HCT116 (cell line): ENCODE measurements at regions not wholly inside any gene's neighbourhood (a gene's known extent, or its start where the extent isn't known, plus 50 kb on each side); places are given as distances from the start of the nearest gene placed in this dataset.

Experiments
- ATAC-seq: fragments of 200-7000 bp; cut with Tn5 transposase; 2 replicates; pipeline ENCODE4 v1.9.1; 2020; ENCODE audit warnings: mild to moderate bottlenecking, moderate library complexity
- BruUV-seq: library from RNA; stranded (reverse); fragments of 400-500 nt; replicated peaks from 2 replicates; lab custom pipeline; 2021; lab: Mats Ljungman, UMichigan
- CTCF ChIA-PET: fragments of 300-600 bp; sonication (Branson Sonifier 250); formaldehyde crosslinking; loops from one replicate; lab custom pipeline; 2021; ENCODE audit warnings: antibody characterized with exemption; lab: Charles Lee
- POLR2A ChIA-PET: fragments of 300-600, 350-600 bp; sonication (Branson Sonifier 250); formaldehyde crosslinking; loops from one replicate; lab custom pipeline; 2021; ENCODE audit warnings: antibody characterized with exemption; lab: Charles Lee
- RAD21 ChIA-PET, 2 experiments: fragments of 300-600 bp; sonication (Branson Sonifier 250); formaldehyde crosslinking; loops; one replicate each; lab custom pipeline; 2023; ENCODE audit warnings: low total read pairs in 2 of 2; ENCODE audit not compliant: uncharacterized antibody in 2 of 2, unreplicated experiment in 2 of 2, low non-redundant PET in 1 of 2; lab: Charles Lee
- DNase-seq: peaks from one replicate; pipeline ENCODE4 v3.0.0-alpha.2; 2010; ENCODE audit warnings: low read depth, low spot score
- H2AFZ ChIP-seq: fragments of 200-600 bp; shearing (Covaris generic), sonication (generic); 2 replicates; pipeline ENCODE4 v1.6.1; 2017; ENCODE audit warnings: low read depth, mixed run types, mixed read lengths, antibody characterized with exemption, low read length; ENCODE audit not compliant: poor library complexity, severe bottlenecking
- H3K27ac ChIP-seq: 2 replicates; pipeline ENCODE4 v1.5.1; 2012; ENCODE audit warnings: low read depth, low read length
- H3K27me3 ChIP-seq: fragments of 200-600 bp; sonication (generic); 2 replicates; pipeline ENCODE4 v1.6.1; 2016; ENCODE audit warnings: mixed run types, low read length, mixed read lengths; ENCODE audit not compliant: insufficient read depth
- H3K36me3 ChIP-seq, 2 experiments: fragments of 200-500 bp in 1 of 2; fragments of 200-600 bp in 1 of 2; sonication (Bioruptor generic) in 1 of 2; sonication (generic) in 1 of 2; 2 replicates each; pipeline versions ENCODE4 v1.5.1 to v1.6.1; 2014 to 2016; ENCODE audit warnings: low read length in 2 of 2, inconsistent platforms in 1 of 2, mixed read lengths in 1 of 2, mixed run types in 1 of 2; ENCODE audit not compliant: insufficient read depth in 2 of 2, control insufficient read depth in 1 of 2
- H3K4me1 ChIP-seq, 2 experiments: fragments of 200-600 bp in 1 of 2; sonication (generic) in 1 of 2; 2 replicates each; pipeline versions ENCODE4 v1.5.1 to v1.6.1; 2012 to 2017; ENCODE audit warnings: low read length in 2 of 2, inconsistent platforms in 1 of 2, mild to moderate bottlenecking in 1 of 2, mixed read lengths in 1 of 2, mixed run types in 1 of 2, moderate library complexity in 1 of 2; ENCODE audit not compliant: insufficient read depth in 2 of 2, control insufficient read depth in 1 of 2
- H3K4me2 ChIP-seq: fragments of 200-600 bp; sonication (generic); 2 replicates; pipeline ENCODE4 v1.6.1; 2017; ENCODE audit warnings: mixed run types, low read length, mixed read lengths
- H3K4me3 ChIP-seq, 2 experiments: fragments of 200-600 bp in 1 of 2; sonication (generic) in 1 of 2; replicated peaks in 1 of 2; 2 replicates each; pipeline ENCODE4 v1.5.1; 2011 to 2016; ENCODE audit warnings: low read length in 2 of 2, control low read depth in 1 of 2, low read depth in 1 of 2, mild to moderate bottlenecking in 1 of 2, mixed read lengths in 1 of 2, mixed run types in 1 of 2
- H3K79me2 ChIP-seq: fragments of 200-600 bp; sonication (generic); 2 replicates; pipeline ENCODE4 v1.6.1; 2017; ENCODE audit warnings: mild to moderate bottlenecking, mixed run types, low read length, moderate library complexity, mixed read lengths; ENCODE audit not compliant: insufficient read depth
- H3K9ac ChIP-seq: fragments of 200-600 bp; sonication (generic); 2 replicates; pipeline ENCODE4 v1.6.1; 2016; ENCODE audit warnings: low read length, mixed read lengths
- H3K9me2 ChIP-seq: fragments of 200-600 bp; sonication (generic), shearing (Covaris generic); 2 replicates; pipeline ENCODE4 v1.6.1; 2017; ENCODE audit warnings: mixed run types, mild to moderate bottlenecking, moderate library complexity; ENCODE audit not compliant: insufficient read depth
- H3K9me3 ChIP-seq, 2 experiments: fragments of 200-500 bp in 1 of 2; fragments of 200-600 bp in 1 of 2; sonication (Bioruptor generic) in 1 of 2; sonication (generic) in 1 of 2; 2 replicates each; pipeline ENCODE4 v1.6.1; 2014 to 2017; ENCODE audit warnings: low read length in 2 of 2, mixed read lengths in 2 of 2, inconsistent platforms in 1 of 2, low read depth in 1 of 2, mild to moderate bottlenecking in 1 of 2, mixed run types in 1 of 2, moderate library complexity in 1 of 2; ENCODE audit not compliant: control insufficient read depth in 1 of 2, insufficient read depth in 1 of 2
- H4K20me1 ChIP-seq: fragments of 200-600 bp; sonication (generic), shearing (Covaris generic); 2 replicates; pipeline ENCODE4 v1.6.1; 2017; ENCODE audit warnings: mixed run types, mild to moderate bottlenecking, moderate library complexity; ENCODE audit not compliant: insufficient read depth
- CEBPB ChIP-seq: IDR thresholded peaks from 2 replicates; pipeline ENCODE4 v1.6.1; 2012; ENCODE audit warnings: low read depth
- EGR1 ChIP-seq: IDR thresholded peaks from 2 replicates; pipeline ENCODE4 v1.6.1; 2012; ENCODE audit warnings: low read depth
- EZH2phosphoT487 ChIP-seq: fragments of 200-600 bp; IDR thresholded peaks from 2 replicates; pipeline ENCODE4 v1.6.1; 2018; ENCODE audit warnings: antibody characterized with exemption, borderline replicate concordance
- JUND ChIP-seq: IDR thresholded peaks from 2 replicates; pipeline ENCODE4 v1.6.1; 2012
- POLR2A ChIP-seq: IDR thresholded peaks from 2 replicates; pipeline ENCODE4 v1.7.0; 2011; ENCODE audit warnings: borderline replicate concordance; ENCODE audit not compliant: insufficient read depth, insufficient read length; ENCODE audit errors: extremely low read depth
- REST ChIP-seq: IDR thresholded peaks from 2 replicates; pipeline ENCODE4 v1.6.1; 2012; ENCODE audit warnings: low read depth
- SIN3A ChIP-seq: IDR thresholded peaks from 2 replicates; pipeline ENCODE4 v1.6.1; 2012; ENCODE audit warnings: low read depth
- SP1 ChIP-seq: IDR thresholded peaks from 2 replicates; pipeline ENCODE4 v1.6.1; 2012; ENCODE audit warnings: low read depth
- SRF ChIP-seq: IDR thresholded peaks from 2 replicates; pipeline ENCODE4 v1.6.1; 2012; ENCODE audit warnings: low read depth
- ZFX ChIP-seq: fragments of 450-650 bp; IDR thresholded peaks from 2 replicates; pipeline ENCODE4 v1.6.1; 2017
- ZNF274 ChIP-seq: fragments of 200-500 bp; sonication (Bioruptor generic); IDR thresholded peaks from 2 replicates; pipeline ENCODE4 v1.6.1; 2014; ENCODE audit warnings: mild to moderate bottlenecking, low read depth, low read length, inconsistent platforms
- intact Hi-C: fragments of 100-400 bp; cut with micrococcal nuclease; formaldehyde crosslinking; loops from 2 replicates; pipeline ENCODE4 v1.10.0; 2022
- TF ChIP-seq, protein P1 (sequence below): IDR thresholded peaks from 2 replicates; pipeline ENCODE4 v1.6.1; 2012
- TF ChIP-seq, protein P2 (sequence below), 3 experiments: fragments of 200-600 bp in 1 of 3; sonication (generic) in 1 of 3; IDR thresholded peaks in 2 of 3; conservative IDR thresholded peaks in 1 of 3; 2 replicates each; pipeline ENCODE4 v1.5.1; 2012 to 2017; ENCODE audit warnings: low read depth in 2 of 3, low read length in 2 of 3, antibody characterized with exemption in 1 of 3, borderline replicate concordance in 1 of 3, control low read depth in 1 of 3, mild to moderate bottlenecking in 1 of 3, mixed read lengths in 1 of 3, mixed run types in 1 of 3, moderate library complexity in 1 of 3; ENCODE audit not compliant: insufficient read depth in 1 of 3

DNA sequence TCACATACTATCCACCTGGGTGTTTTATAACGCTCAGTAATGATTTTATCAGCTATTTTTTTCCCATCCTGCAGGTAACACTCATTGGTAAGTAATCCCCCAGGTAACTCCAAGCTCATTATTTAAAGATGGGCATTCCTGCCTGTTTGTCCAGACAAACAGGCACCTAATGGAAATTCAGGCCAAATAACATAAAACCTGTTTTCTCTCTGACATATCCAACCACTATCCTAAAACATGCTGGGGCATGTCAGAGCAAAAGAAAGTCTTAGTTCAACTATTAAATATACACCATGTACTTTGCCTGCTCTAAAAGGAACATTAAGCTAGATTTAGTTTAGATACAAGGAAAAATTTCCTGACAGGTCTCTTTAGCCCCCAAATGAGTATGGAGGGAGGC is 987.7 kb downstream of the TTLL7 start:
- H3K36me3 ChIP-seq: no peaks in the 10 kb centered on the region
- no peaks in the 10 kb centered on the region for H3K4me1 ChIP-seq
- no peak overlapping the region for H3K9ac ChIP-seq
- no peak overlapping the region for H3K4me2 ChIP-seq
- no peaks in the 10 kb centered on the region for H3K79me2 ChIP-seq
- no peak overlapping the region for H3K4me3 ChIP-seq
- H3K27me3 ChIP-seq: no peaks in the 10 kb centered on the region
- ATAC-seq (no peak), DNase-seq (no peak)
- H4K20me1 ChIP-seq: no peaks in the 10 kb centered on the region
- no peaks in the 10 kb centered on the region for H3K9me3 ChIP-seq
- CTCF ChIA-PET: no interaction called here
- no peak overlapping the region for H3K27ac ChIP-seq
- no peak overlapping the region for H2AFZ ChIP-seq
- POLR2A ChIA-PET: no interaction called here
- TF ChIP-seq REST: no peak
- TF ChIP-seq EZH2phosphoT487: no peak
- no peak for TF ChIP-seq POLR2A
- TF ChIP-seq, protein P1, sequence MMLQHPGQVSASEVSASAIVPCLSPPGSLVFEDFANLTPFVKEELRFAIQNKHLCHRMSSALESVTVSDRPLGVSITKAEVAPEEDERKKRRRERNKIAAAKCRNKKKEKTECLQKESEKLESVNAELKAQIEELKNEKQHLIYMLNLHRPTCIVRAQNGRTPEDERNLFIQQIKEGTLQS: no peak
- no peak for TF ChIP-seq ZFX
- no peak for TF ChIP-seq JUND
- TF ChIP-seq SP1: no peak
- no peak for TF ChIP-seq SIN3A
- TF ChIP-seq, protein P2, sequence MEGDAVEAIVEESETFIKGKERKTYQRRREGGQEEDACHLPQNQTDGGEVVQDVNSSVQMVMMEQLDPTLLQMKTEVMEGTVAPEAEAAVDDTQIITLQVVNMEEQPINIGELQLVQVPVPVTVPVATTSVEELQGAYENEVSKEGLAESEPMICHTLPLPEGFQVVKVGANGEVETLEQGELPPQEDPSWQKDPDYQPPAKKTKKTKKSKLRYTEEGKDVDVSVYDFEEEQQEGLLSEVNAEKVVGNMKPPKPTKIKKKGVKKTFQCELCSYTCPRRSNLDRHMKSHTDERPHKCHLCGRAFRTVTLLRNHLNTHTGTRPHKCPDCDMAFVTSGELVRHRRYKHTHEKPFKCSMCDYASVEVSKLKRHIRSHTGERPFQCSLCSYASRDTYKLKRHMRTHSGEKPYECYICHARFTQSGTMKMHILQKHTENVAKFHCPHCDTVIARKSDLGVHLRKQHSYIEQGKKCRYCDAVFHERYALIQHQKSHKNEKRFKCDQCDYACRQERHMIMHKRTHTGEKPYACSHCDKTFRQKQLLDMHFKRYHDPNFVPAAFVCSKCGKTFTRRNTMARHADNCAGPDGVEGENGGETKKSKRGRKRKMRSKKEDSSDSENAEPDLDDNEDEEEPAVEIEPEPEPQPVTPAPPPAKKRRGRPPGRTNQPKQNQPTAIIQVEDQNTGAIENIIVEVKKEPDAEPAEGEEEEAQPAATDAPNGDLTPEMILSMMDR (IDR thresholded peaks at IDR 0.05 in 2 of 3, conservative IDR thresholded peaks at IDR 0.05 in 1 of 3; ENCODE audit: borderline replicate concordance in 1 of 3, insufficient read depth in 1 of 3, low read depth in 2 of 3, low read length in 2 of 3): no peak
- no peak for TF ChIP-seq CEBPB
- TF ChIP-seq EGR1: no peak
- no peak for TF ChIP-seq SRF
- TF ChIP-seq ZNF274: no peak
- BruUV-seq: no TSS peak
- intact Hi-C loops: no loop called here
- RAD21 ChIA-PET: no interaction called here
- H3K9me2 ChIP-seq: no peaks in the 10 kb centered on the region
